ENCODE measurements at regions not wholly inside any gene's neighbourhood (a gene's known extent, or its start where the extent isn't known, plus 50 kb on each side); places are given as distances from the start of the nearest gene placed in this dataset.

GRCh38 chr1:14486401-14487201 lies 111.9 kb upstream of the KAZN start:
- TF ChIP-seq POLR2AphosphoS5 (IDR thresholded peaks at IDR 0.05) (peak; percentile 6 to 44 (median 17)), POLR2A (IDR thresholded peaks at IDR 0.05) (no peak), EP300 (IDR thresholded peaks at IDR 0.05; ENCODE audit: low read depth) (no peak), CTCF (IDR thresholded peaks at IDR 0.05) (no peak)

GRCh38 chr1:14487671-14488070 lies 110.8 kb upstream of the KAZN start:
- WGBS, 2 donors (ENCODE audit: low coverage in 1 of 2) = 57 to 74% methylated on average over 2 to 3 of the region's 3 CpGs
- DNase-seq = no peak
- no peak for TF ChIP-seq POLR2A (IDR thresholded peaks at IDR 0.05)
- Histone ChIP-seq H3K4me1 (peaks cover 0 to 7% (median 0%) of the 10 kb centered on the region in 4 donors), H3K4me3 (no peak overlapping the region), H3K9me3 (no peaks in the 10 kb centered on the region), H3K27me3 (no peaks in the 10 kb centered on the region), H3K27ac (no peak overlapping the region), H3K36me3 (no peaks in the 10 kb centered on the region)
- in situ Hi-C loops (cut with MboI; ENCODE audit: low pct_ligation_motif_present in 1 of 4, low pct_unique_long_range_greater_than_20kb in 1 of 4, low sequenced_read_pairs in 3 of 4) (no loop called here), intact Hi-C loops (cut with DNase I; ENCODE audit: low total_unique reads) (no loop called here)

More at GRCh38 chr1:14486401-14487201, 111.9 kb upstream of the KAZN start:
- H3K27me3 ChIP-seq = no peaks in the 10 kb centered on the region
- WGBS, 2 donors (ENCODE audit: low coverage in 1 of 2) = 62 to 69% methylated on average over 3 to 8 of the region's 8 CpGs
- peak overlapping the region in 2 of 4 donors; percentile 2 to 49 for H3K27ac ChIP-seq
- H3K9me3 ChIP-seq = no peaks in the 10 kb centered on the region
- H3K36me3 ChIP-seq = no peaks in the 10 kb centered on the region
- DNase-seq = no peak
- intact Hi-C loops (cut with DNase I; ENCODE audit: low total_unique reads) = no loop called here
- H3K4me1 ChIP-seq = peaks cover 0 to 7% (median 0%) of the 10 kb centered on the region in 4 donors
- in situ Hi-C loops (cut with MboI; ENCODE audit: low pct_ligation_motif_present in 1 of 4, low pct_unique_long_range_greater_than_20kb in 1 of 4, low sequenced_read_pairs in 3 of 4) = no loop called here
- H3K4me3 ChIP-seq = no peak overlapping the region

- intact Hi-C loops (cut with DNase I; ENCODE audit: low total_unique reads) = no loop called here
- Histone ChIP-seq H3K36me3 (no peaks in the 10 kb centered on the region), H3K4me1 (peaks cover 0 to 3% (median 0%) of the 10 kb centered on the region in 4 donors), H3K27ac (no peak overlapping the region), H3K27me3 (no peaks in the 10 kb centered on the region), H3K9me3 (no peaks in the 10 kb centered on the region), H3K4me3 (no peak overlapping the region)
- no peak for TF ChIP-seq EP300 (IDR thresholded peaks at IDR 0.05; ENCODE audit: low read depth)
- TF ChIP-seq POLR2A (IDR thresholded peaks at IDR 0.05) = no peak
- no peak for TF ChIP-seq POLR2AphosphoS5 (IDR thresholded peaks at IDR 0.05)
- TF ChIP-seq CTCF (IDR thresholded peaks at IDR 0.05) = no peak
- in situ Hi-C loops (cut with MboI; ENCODE audit: low pct_ligation_motif_present in 1 of 4, low pct_unique_long_range_greater_than_20kb in 1 of 4, low sequenced_read_pairs in 3 of 4) = no loop called here
- WGBS, 2 donors (ENCODE audit: low coverage in 1 of 2) = 47 to 48% methylated on average over 1 of the region's 1 CpG
- no peak for DNase-seq
Measured at GRCh38 chr1:14494911-14495310, 103.6 kb upstream of the KAZN start.

- peaks cover 0 to 7% (median 0%) of the 10 kb centered on the region in 4 donors for H3K4me1 ChIP-seq
- no peak overlapping the region for H3K27ac ChIP-seq
- intact Hi-C loops (cut with DNase I; ENCODE audit: low total_unique reads) (no loop called here), in situ Hi-C loops (cut with MboI; ENCODE audit: low pct_ligation_motif_present in 1 of 4, low pct_unique_long_range_greater_than_20kb in 1 of 4, low sequenced_read_pairs in 3 of 4) (no loop called here)
- H3K27me3 ChIP-seq = no peaks in the 10 kb centered on the region
- WGBS, 2 donors (ENCODE audit: low coverage in 1 of 2) = 83 to 100% methylated on average over 1 of the region's 1 CpG
- no peak for DNase-seq
- H3K9me3 ChIP-seq = no peaks in the 10 kb centered on the region
- no peak for TF ChIP-seq POLR2A (IDR thresholded peaks at IDR 0.05)
- no peak for TF ChIP-seq POLR2AphosphoS5 (IDR thresholded peaks at IDR 0.05)
- no peak for TF ChIP-seq EP300 (IDR thresholded peaks at IDR 0.05; ENCODE audit: low read depth)
- no peak for TF ChIP-seq CTCF (IDR thresholded peaks at IDR 0.05)
- no peaks in the 10 kb centered on the region for H3K36me3 ChIP-seq
- no peak overlapping the region for H3K4me3 ChIP-seq
Measured at GRCh38 chr1:14495381-14495780, 103.1 kb upstream of the KAZN start.
